ENCODE measurements at regions not wholly inside any gene's neighbourhood (a gene's known extent, or its start where the extent isn't known, plus 50 kb on each side); places are given as distances from the start of the nearest gene placed in this dataset.

- TF ChIP-seq, protein P1, sequence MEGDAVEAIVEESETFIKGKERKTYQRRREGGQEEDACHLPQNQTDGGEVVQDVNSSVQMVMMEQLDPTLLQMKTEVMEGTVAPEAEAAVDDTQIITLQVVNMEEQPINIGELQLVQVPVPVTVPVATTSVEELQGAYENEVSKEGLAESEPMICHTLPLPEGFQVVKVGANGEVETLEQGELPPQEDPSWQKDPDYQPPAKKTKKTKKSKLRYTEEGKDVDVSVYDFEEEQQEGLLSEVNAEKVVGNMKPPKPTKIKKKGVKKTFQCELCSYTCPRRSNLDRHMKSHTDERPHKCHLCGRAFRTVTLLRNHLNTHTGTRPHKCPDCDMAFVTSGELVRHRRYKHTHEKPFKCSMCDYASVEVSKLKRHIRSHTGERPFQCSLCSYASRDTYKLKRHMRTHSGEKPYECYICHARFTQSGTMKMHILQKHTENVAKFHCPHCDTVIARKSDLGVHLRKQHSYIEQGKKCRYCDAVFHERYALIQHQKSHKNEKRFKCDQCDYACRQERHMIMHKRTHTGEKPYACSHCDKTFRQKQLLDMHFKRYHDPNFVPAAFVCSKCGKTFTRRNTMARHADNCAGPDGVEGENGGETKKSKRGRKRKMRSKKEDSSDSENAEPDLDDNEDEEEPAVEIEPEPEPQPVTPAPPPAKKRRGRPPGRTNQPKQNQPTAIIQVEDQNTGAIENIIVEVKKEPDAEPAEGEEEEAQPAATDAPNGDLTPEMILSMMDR (IDR thresholded peaks at IDR 0.05): no peak
- no peak for TF ChIP-seq POLR2A (IDR thresholded peaks at IDR 0.05)
- TF ChIP-seq POLR2AphosphoS5 (IDR thresholded peaks at IDR 0.05): no peak
These were observed 630.2 kb downstream of the UQCRFS1 start for GRCh38 chr19:28582796-28583195.
